Activated CD4-positive, alpha-beta T cell treated with anti-CD3 and anti-CD28 coated beads, Interleukin-2, amount 50 U/mL, for 1 hour (primary cell): ENCODE measurements at regions not wholly inside any gene's neighbourhood (a gene's known extent, or its start where the extent isn't known, plus 50 kb on each side); places are given as distances from the start of the nearest gene placed in this dataset.
A peak's percentile ranks its signal among the peaks of the same experiment; 100 is the strongest.

Experiments
- DNase-seq: peaks from one replicate; pipeline ENCODE4 v3.0.0-alpha.2; 2020

DNA sequence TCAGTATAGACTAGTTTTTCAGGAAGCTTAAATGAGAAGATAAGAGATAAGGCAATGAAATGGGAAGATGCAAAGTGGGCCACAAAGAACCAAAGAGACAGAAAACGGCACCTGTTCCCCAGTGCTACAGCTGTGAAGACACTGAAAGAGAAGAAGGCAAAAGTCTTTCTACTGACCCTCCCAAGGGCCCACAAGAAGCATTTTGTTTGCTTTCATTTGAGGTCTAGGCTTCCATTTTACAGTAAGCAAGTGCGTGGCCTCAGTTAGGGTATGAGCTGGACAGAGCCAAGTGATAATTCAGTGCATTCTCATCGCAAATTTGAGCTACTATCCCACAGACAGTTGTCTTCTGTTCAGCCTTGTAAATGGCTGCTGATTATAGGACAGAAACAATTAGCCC is 53.4 kb upstream of the STK17B start:
- no peak for DNase-seq

DNA sequence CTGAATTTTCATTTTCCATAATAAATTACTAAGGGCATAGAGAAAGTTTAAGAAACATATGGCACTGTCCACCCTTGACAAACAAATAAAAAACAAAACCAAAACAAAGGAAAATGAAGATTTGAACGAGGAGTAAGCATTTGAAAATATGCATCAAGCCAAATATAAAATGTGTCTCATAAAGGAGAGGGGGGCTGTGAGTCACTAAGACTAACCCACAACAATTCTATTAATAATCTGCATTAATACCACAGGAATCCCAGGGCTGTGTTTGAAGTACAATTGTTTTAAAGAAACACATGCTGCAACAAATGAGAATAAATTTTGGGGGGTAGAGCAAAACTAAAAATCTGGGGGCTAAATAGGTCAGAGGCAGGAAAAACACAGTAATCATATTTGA is 53.8 kb upstream of the STK17B start:
- DNase-seq = no peak

DNA sequence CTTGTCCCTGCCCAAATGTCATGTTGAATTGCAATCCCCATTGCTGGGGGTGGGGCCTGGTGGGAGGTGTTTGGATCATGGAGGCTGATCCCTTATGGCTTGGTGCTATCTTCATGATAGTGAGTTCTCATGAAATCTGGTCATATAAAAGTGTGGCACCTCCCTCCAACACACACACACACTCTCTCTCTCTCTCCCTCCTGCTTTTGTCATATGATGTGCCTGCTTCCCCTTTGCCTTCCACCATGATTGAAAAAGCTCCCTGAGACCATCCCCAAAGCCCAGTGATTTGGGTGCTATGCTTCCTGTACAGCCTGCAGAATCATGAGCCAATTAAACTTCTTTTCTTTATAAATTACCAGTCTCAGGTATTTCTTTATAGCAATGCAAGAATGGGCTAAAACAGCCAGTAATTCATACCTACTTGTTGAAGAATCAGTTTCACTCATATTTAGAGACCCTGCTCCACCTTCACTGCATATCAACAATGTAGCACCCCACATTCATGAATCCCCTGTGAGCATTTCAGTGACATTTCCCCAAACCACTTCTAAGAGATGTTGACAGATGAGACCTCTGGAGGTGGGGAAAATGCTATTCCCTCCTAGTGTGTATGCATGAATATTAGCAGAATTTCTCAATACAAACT is 54.8 kb upstream of the STK17B start:
- no peak for DNase-seq

DNA sequence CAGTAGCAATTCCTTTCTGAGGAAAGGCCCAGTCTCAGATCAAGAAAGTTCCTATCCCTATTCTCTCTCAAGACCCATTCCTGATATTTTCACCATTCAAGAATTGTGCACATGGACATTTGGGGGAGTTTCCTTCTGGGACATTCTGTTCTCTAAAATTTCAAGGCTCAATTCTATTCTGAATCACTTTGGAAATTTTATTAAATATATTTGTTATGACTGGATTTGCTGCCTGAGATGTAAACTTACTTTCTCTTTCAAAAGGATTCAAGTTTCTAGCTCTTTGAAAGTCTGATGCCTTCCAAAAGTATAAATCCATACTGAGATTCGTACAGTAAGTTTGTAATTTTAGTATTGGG is 55.3 kb upstream of the STK17B start:
- DNase-seq = no peak

DNA sequence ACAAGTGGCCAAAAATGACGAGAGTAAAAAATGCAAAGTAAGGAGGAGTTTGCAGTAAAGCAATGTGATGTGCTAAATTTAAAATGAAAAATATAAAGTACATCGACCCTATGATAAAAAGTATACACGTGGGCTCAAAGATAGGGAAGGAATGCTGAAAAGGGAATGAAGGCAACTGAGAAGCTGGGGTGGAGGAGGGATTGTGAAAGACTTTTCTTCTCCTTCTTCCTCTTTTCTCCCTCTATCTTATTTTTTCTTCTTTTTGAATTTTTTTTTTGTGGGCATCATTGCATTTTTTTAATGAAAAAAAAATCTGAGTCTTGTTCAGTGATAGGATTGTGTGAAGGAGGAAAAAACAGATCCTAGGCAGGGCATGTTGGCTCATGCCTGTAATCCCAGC is 57.6 kb upstream of the STK17B start:
- no peak for DNase-seq

DNA sequence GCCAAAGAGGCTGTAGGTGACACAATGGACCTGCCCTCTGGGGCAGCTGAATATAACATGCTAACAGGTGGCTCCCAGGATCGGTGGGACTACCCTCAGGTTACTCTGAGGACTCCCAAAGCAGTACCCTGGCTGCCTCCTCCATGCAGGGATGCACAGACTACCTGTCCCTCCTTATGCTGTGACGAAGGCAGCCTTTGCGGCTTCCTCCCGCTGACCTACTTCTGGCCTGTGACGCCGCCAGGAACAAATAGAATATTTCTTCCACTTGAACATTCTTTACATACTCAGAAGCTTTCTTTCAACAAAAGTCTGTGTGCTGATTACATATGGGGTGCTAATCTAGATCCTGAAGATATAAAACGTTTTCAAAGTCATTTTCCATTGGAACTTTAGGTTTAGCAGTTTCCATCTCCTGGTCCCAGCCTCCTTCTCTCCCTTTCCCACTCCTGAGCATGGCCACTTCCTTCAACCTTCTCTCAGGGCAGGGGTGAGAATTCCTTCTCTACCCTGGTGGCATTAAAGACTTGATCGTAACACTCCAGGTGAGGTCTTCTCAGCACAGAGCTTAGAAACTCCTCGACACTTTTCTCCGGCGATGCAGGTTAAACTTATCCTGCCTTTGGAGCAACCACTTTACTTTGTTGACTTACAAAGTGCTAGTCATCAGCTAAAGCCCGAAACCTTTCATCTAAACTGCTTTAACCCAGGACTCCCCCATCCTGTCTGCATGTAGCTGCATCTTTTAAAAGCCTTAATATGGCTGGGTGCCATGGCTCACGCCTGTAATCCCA is 58.9 kb upstream of the STK17B start:
- DNase-seq = peak; percentile 63

DNA sequence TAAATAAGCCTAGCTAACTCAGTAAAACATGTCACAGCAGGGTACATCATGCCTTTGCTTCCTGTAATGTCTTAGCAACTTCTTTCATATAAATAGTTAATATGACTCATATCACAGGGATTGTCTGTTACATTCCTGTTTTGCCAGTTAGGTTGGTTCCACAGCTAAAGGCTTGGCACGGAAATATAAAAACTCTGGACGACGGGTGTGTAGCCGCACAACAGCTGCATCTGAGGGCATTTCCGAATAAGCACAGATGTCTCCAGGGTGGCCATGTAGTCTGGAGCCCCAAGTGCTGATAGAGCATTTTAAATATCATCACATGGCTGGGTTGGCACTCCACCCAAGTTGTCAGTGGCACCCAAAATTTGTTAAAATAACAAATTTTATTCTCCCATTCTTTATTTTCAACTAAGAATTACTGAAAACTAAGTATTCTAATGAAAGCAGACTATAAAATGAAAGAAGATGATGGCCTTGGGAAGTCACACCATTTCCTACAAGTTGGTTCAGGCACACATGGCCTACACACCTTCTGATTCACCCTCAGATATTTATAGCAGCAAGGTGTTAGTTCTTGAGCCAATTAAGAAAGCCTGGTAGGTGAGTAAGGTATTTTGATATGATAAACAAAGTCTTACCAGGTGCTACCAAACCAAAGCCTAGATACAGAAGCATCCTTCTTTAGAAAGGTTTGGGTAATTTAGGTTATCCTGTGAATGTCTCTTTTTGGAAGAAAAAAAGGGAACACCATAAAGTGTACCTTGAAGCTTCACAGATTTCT is 61.8 kb upstream of the STK17B start:
- DNase-seq = no peak

DNA sequence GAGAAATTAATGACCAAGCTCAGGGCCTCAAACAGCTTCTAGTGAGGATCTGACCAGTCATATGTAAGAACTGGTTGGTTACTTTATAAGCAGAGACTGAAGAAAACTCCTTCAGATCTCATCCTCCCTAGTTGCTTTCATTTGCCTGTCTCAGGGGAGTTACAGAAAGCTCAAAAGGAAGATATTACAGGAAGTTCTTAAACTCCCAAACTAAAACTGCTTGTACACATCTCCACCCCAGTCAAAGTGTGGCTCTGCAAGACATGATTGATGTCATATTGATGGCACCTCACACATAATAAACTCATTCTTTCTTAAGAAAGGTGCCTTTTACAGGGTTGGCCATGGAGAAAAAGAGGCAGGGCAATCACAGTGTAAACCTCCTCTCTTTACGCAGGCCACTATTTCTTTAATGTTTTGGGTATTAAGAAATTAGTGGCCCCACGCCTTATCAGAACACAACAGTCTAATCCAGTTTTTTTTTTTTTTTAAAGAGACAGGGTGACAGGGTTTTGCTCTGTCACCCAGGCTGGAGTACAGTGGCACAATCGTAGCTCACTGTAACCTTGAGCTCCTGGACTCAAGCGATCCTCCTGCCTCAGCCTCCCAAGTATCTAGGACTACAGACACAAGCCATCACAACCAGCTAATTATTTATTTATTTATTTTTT is 62.6 kb upstream of the STK17B start:
- DNase-seq = no peak

DNA sequence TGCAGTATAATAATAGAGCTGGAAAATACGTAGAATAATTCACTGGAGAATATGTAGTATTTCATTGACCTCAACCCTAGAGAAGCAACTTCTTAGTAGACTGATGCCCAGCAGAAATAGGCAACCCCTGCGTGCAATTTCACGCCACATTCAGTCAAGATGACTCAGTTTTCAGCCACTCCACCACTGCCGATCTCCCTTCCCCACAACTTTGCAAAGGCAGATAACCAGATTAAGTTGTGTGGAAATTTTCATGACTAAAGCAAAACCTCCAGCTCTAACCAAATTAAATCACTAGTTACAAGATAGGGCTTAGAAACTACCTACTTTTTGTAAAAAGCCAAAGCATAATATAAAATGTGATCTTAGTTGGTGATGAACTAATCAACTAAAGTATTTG is 63.3 kb upstream of the STK17B start:
- DNase-seq = peak; percentile 33

DNA sequence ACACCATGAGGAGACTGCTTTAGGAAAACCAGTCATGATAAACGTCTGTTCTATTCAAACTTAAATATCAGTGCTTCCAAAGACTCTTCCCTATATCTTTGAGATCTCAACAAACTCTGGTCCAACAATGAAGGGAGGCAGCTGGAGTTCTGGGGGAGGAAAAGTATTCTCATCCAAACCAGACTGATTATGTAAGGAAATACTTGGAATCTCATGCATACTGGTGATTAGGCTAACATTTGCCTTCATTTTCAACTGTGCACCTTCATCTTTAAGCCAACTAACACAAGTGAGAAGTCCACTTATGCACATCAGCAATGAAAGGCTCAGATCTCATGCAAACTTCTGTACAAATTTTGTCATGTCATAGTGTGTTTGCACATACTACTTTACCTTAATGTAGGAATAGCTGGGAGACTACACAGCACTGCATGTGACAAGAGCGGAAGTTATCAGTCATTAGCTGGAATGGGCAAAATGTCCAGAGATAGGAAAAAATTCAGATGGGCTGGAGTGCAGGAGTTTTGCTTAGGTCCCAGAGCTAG is 67.5 kb upstream of the STK17B start:
- no peak for DNase-seq

DNA sequence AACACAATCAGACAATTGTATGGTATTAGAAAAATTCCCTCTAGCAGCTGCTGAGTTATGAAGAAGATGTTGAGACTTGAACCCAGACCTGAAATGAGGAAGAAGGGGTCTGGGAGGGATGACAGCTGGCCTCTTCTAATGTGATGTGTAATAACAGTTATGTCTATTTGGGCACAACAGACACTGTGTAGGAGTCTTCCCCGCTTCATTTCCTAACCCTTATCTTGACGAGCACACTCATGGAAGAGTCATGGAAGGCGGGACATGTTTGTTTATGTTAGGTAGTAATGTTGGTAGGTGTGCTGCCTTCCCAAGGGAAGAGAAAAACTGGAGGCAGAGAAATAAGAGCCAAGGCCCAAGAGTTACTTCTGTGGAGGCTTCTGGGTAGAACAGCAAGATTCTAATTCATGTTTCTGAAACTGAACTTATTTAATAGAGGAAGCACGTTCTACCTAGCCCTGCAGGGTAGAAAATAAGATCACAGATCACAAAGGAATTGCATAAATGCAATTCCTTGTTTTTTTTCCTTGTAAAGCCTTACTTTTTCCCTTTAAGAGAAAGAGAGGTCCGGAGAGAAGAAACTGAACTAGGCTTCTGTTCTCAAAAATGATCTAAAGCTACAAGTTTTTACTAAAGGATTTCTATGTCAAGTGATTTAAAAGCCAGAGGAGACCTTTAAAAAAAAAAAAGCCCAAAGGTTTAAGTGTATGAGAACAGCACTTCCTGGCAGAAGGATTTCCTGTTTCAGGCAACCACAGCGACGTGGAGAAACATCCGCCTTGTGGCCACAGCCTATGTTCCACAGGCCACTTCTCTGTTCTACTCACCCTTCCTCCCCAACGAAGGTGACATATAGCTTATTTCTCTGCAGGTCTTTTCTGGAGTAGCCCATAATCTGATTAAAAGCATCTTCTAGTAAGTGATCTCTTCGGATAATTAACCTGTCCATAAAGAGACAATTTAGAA is 68.5 kb upstream of the STK17B start:
- peak; percentile 70 for DNase-seq

DNA sequence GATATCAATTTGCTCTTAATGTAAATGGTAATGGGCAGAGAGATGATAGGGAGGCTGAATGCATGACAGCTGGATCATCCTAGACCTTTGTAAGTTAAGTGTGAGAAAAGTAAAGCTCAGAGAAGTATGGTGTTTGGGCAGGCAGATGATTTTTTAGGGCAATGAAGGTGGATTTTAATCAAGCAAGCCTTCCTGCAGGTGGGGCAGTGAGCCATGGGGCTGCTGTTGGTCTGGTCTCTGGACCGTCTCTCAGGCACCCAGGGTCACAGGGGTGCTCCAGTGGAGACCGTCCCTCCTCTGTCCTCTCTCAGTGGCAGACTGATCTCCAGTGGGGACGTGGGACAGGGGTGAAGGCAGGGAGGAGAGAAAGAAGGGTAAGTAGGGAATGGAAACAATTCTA is 69.8 kb upstream of the STK17B start:
- DNase-seq = no peak

DNA sequence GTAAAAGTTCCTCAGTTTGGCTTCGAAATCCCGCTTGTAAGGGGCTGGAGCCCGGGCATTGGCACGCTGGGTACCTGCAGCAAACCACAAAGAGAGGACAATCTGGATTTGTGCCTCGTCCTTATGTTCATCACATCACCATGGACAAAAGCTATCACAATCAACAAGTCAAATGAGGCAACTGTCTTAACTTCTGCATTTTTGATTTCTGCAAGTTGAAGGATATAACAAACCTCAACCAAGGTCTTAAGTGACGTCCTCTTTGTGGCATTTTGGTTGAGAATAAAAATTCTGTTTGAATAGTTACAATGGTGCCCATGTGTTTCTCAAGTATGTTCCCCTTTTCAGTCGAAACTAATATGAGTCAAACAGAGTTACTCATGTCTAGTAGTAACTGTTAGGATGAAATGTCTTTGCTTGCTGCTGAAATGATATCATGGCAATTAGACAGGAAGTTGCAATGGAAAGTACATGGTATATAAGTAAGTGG is 70.8 kb upstream of the STK17B start:
- no peak for DNase-seq

DNA sequence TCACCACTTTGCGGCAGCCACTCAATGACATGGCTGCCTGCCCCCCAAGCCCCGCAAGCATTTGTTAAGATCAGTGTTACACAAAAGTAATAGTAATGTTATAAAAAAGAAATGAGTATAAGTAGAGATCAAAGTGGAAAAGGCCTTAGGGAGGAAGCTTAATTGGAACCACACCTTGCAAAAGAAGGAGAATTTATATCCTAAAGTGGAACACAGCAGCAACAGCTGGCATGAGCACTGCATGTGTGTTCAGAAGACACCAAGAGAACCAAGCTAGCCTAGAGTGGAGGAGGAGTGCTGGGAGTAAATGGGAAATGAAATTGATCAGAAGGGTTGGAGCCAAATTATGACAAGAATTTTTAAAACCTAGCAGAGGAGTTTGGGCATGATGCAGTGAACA is 73.1 kb upstream of the STK17B start:
- DNase-seq = no peak

DNA sequence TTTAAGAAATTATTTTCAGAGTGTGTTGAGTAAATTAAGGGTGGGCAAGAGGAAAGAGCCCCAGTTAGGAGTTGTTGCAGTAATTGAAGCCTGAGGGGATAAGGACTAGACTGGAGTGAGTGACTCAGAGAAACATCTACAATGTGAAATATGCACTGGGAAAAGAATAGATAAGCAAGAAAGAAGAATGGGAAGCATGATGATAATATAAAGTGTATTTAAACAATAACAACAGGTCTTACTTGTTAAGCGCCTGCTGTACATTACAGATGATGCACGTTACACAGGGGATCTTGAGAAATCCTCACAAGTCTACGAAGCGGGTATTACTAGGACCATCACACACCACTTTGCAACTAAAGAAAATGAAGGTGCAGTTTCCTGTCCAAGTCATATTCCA is 73.6 kb upstream of the STK17B start:
- no peak for DNase-seq

DNA sequence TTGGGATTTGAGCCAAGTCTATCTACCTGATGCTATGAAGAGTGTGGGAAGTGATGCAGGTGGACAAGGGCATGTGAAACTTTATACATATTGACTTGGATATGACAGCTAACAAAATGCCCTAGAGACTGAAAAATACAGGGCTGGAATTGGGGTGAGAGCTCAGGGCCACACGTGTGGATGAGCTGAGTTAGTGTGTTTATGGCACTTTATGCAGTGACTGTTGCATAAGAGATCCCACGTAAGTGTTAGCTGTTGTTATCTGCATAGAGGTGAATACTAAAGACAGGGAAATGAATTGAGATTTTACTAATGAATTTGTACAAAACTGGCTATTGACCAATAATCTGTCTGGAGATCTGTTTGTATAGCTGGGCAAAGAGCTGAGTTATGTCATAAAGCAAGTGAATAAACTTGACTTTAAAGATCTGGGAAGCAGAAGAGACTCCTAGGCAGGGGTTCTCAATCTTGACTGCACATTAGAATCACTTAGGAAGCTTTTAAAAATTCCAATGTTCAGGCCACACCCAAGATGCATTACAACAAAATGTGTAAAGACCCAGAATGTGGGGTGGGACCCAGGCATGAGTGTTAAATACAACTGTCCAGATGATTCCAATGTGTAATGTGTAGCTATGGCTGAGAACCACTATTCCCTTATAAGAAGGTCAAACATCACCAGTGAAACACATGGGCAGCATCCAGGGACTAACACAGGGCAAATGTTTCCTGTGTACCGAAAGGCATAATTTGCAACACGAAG is 74.2 kb upstream of the STK17B start:
- DNase-seq = no peak

DNA sequence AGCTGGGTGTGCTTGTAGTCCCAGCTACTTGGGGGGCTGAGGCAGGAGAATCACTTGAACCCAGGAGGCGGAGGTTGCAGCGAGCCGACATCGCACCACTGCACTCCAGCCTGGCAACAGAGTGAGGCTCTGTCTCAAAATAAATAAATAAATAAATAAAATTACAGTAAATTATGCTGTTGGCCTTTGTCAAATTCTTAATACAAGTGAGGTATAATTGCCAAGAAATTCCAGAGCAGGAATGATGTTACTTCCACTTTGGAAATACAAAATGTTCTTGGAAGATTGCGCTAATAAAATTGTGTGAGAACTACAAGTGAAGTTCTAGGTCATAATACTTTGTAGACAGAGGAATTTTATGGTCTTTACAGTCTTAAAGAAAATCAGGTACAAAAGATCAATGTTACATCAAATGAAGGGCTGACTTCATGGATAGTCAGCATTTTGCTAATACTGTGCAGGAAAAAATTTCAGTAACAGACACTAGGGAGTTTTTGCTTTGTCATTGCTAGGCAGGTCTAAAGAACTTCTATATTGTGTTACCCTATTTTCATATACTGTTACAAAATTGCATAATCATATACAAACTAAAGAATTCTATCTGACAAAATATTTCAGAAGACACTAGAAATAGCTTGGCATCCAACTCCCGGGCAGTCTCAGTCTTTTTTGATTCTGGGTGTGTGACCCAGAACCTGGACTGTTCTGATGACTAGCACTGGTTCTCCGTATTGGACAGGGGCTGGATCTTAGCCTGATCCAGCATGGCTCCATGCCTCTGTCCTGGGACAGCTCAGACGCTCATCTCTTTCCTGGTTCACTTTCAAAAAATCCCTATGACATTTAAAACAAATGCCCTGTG is 76.0 kb upstream of the STK17B start:
- DNase-seq = no peak

DNA sequence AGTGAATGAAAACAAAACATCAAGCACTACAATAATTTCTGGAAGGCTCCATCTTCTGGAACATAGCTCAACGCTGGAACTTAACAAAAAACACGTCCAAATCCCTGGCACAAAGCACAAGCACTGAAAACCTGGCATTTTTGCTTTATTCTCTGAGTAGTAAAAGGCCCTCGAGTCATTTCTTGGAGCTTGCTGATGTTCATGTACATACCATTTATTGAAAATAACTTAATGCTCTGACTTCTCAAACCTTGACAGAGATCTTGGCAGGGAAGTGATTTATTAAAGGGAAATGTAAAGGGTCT is 76.5 kb upstream of the STK17B start:
- DNase-seq = no peak

DNA sequence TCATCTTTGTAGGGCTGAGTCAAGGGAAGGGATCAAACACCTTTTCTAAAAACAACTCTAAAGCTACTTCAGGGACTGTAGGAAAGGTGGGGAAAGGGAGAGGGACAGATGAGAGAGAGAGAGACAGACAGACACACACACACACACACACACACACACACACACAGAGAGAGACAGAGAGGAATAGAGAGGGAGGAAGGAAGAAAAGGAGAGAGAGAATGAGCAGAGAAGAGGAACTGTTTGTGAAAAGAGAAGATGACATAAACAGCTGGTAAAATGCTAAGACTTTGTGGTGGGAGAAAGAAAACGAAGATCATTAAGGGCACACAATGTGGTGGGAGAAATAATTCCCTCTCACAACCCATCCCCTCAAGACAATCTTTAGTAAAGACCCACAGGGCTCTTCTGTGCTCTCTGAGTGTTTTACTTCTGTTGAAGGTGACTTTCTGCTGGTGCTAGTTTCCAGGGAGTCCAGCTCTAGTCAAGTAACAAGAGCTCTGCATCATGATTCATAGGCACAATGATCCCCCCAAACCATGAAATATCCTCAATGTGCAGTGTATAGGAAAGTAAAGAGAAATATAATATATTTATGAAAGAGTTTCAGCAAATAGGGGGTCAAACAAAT is 77.2 kb upstream of the STK17B start:
- no peak for DNase-seq

DNA sequence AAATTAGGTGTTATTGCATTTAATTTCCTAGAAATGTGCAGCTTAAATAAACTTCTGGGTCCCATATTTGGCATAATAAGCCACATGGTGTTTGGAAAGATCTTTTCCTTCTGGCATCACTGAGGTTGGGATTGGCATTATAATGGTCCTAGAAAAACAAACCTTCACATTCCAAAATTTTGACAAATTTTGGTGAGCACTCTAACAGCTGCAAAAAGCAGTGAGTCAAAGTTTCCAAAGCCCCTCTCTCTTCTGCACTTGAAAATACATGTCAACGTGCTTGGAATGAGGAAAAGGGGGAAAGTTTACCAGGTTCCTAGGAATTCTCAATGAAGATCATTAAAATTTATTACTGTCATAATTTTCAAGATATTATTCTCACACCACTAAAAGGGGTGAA is 77.8 kb upstream of the STK17B start:
- DNase-seq = no peak
